ENCODE measurements at regions not wholly inside any gene's neighbourhood (a gene's known extent, or its start where the extent isn't known, plus 50 kb on each side); places are given as distances from the start of the nearest gene placed in this dataset.

DNA sequence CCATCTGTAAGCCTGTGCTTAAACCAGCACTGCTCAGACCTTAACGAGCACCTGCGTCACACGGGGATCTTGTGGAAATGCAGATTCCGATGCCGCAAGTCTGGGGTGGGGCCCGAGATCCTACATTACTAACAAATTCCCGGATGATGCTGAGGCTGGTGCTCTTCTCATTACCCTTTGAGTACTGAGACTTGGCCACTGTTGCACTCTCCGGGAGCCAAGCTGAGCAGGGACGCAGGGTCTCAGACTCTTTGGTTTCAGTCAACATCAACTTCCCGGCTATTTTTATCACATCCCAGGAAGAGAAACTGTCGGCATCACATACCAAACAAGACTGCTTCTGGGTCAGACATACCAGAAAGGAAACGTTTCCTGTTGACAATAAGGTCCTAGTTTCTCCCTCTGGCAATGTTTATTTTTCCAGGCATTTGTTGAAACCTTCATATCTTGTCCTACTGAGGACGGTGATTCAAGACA lies 276.6 kb downstream of the SHQ1 start:
- no peaks in the 10 kb centered on the region for H3K79me2 ChIP-seq (ENCODE audit: control insufficient read depth in 1 of 2, insufficient read depth in 2 of 2, low read length in 2 of 2)
- no peaks in the 10 kb centered on the region for H3K23me2 ChIP-seq (ENCODE audit: low read depth, low read length)
- H2AFZ ChIP-seq (ENCODE audit: low read length) = no peak overlapping the region
- H2BK15ac ChIP-seq (ENCODE audit: low read length) = no peak overlapping the region
- POLR2A ChIA-PET (ENCODE audit: partially characterized antibody) = no interaction called here
- H3K27me3 ChIP-seq (replicated peaks in 1 of 4; ENCODE audit: control insufficient read depth in 3 of 4, extremely low read depth in 1 of 4, insufficient read depth in 3 of 4, low read length in 3 of 4) = no peaks in the 10 kb centered on the region
- H3K4me1 ChIP-seq (replicated peaks in 1 of 4; ENCODE audit: control insufficient read depth in 3 of 4, insufficient read depth in 4 of 4, low read length in 3 of 4) = peaks cover 0 to 2% (median 0%) of the 10 kb centered on the region in 4 experiments; a peak in 1 of 7 replicates
- no peaks in the 10 kb centered on the region for H4K20me1 ChIP-seq (replicated peaks in 1 of 2; ENCODE audit: control insufficient read depth in 1 of 2, insufficient read depth in 2 of 2, low read length in 2 of 2)
- FAIRE-seq = no peak
- no peak overlapping the region for H3K9ac ChIP-seq (replicated peaks in 1 of 4; ENCODE audit: extremely low read depth in 1 of 4, low read depth in 3 of 4, low read length in 3 of 4)
- no peak overlapping the region for H3K4ac ChIP-seq (replicated peaks; ENCODE audit: insufficient read length, low read depth, low read length)
- H3K56ac ChIP-seq (replicated peaks; ENCODE audit: insufficient read length, low read depth, low read length) = no peak overlapping the region
- no peak overlapping the region for H2BK120ac ChIP-seq (replicated peaks; ENCODE audit: low read depth, low read length)
- H3K18ac ChIP-seq (ENCODE audit: extremely low read depth, low read length) = no peak overlapping the region
- H3K14ac ChIP-seq (ENCODE audit: insufficient read length) = no peak overlapping the region
- H3K27ac ChIP-seq (ENCODE audit: low read depth, low read length) = no peak overlapping the region
- no peak overlapping the region for H3K4me3 ChIP-seq (ENCODE audit: extremely low read depth in 1 of 4, insufficient read depth in 2 of 4, low read depth in 3 of 4, low read length in 4 of 4)
- H4K8ac ChIP-seq (ENCODE audit: extremely low read depth, insufficient read depth, low read length) = no peak overlapping the region
- no peak overlapping the region for H3K23ac ChIP-seq (ENCODE audit: insufficient read length)
- CTCF ChIA-PET (ENCODE audit: partially characterized antibody) = interaction anchor here (0.7 to 1.1 kb wide), 4 partner anchors 8 to 247 kb away, joined by 3 to 10 read pairs (median 4); no protein-coding TSS in a partner anchor
- peak overlapping the region; percentile 35; the same call in 1 of the 2 replicates for H2BK12ac ChIP-seq (ENCODE audit: low read depth, low read length)
- H3K9me3 ChIP-seq (ENCODE audit: insufficient read depth in 2 of 2, low read depth in 1 of 2, low read length in 1 of 2) = no peaks in the 10 kb centered on the region
- DNase-seq (ENCODE audit: low read depth in 1 of 2, low spot score in 2 of 2) = no peak
- H4K5ac ChIP-seq (ENCODE audit: insufficient read length, low read depth, low read length) = no peak overlapping the region
- H2BK5ac ChIP-seq (ENCODE audit: low read depth, low read length) = no peak overlapping the region
- WGBS, 2 experiments (ENCODE audit: extremely low coverage in 1 of 2, insufficient coverage in 1 of 2, insufficient read length in 1 of 2, insufficient replicate concordance in 2 of 2, low coverage in 1 of 2, low lambda C conversion rate in 2 of 2, missing lambda C conversion rate in 1 of 2) = 90% methylated on average over 13 of the region's 13 CpGs; no CpG with 5 or more reads in 1 of the 2 experiments
- no peaks in the 10 kb centered on the region for H3K36me3 ChIP-seq (ENCODE audit: control insufficient read depth in 2 of 4, insufficient read depth in 4 of 4, low read length in 3 of 4)
- no peak for TF ChIP-seq CTCF (IDR thresholded peaks at IDR 0.05; ENCODE audit: control extremely low read depth in 1 of 3, insufficient read depth in 1 of 3, low read depth in 1 of 3, low read length in 3 of 3)
- no peak for TF ChIP-seq FOSL1 (IDR thresholded peaks at IDR 0.05; ENCODE audit: insufficient read depth, low read depth, low read length)
- TF ChIP-seq RNF2 (IDR thresholded peaks at IDR 0.05; ENCODE audit: borderline replicate concordance, low read depth, low read length, missing control alignments, poor library complexity, severe bottlenecking) = no peak
- TF ChIP-seq SIRT6 (IDR thresholded peaks at IDR 0.05; ENCODE audit: low read length) = no peak
- no peaks in the 10 kb centered on the region for H3K79me1 ChIP-seq (ENCODE audit: low read depth, low read length)
- no peak overlapping the region for H2BK20ac ChIP-seq (ENCODE audit: low read length)
- H2AK5ac ChIP-seq (ENCODE audit: low read depth, low read length) = no peak overlapping the region
- H3K4me2 ChIP-seq (ENCODE audit: insufficient read depth in 1 of 2, low read depth in 2 of 2, low read length in 2 of 2) = no peak overlapping the region
- no peak overlapping the region for H4K91ac ChIP-seq (replicated peaks; ENCODE audit: insufficient read length, low read length)

Data from H1 (cell line).